ENCODE measurements at regions not wholly inside any gene's neighbourhood (a gene's known extent, or its start where the extent isn't known, plus 50 kb on each side); places are given as distances from the start of the nearest gene placed in this dataset.

DNA sequence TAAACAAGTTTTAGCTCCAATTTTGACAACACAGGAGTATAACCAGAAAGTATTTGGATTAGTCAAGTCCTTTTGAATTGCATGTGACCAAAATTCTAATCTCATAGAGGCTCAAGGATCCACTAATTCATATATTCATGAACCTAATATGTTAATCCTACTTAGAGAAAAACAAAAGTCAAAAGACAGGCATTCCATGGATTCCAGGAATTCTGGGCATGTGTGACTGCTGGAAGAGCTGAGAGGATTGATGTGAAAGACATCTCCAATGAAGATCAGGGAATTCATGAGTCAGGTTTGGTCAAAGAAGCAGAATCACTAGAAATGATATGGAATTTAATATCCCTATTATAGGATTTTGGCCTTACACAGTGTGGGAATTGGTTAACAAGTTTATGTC, 1494.6 kb upstream of the DDX18 start:
- RAD21 ChIA-PET (ENCODE audit: unreplicated experiment) = no interaction called here
- no peak overlapping the region for H3K4me3 ChIP-seq
- TF ChIP-seq ASH2L (IDR thresholded peaks at IDR 0.05; ENCODE audit: borderline replicate concordance, low read depth) (no peak), RELA (IDR thresholded peaks at IDR 0.05; ENCODE audit: borderline replicate concordance, partially characterized antibody) (no peak), POLR2A (IDR thresholded peaks at IDR 0.05; ENCODE audit: low read depth, low read length) (no peak), PAX5 (IDR thresholded peaks at IDR 0.05; ENCODE audit: borderline replicate concordance, low read depth, low read length) (no peak), PML (IDR thresholded peaks at IDR 0.05; ENCODE audit: low read length) (no peak), RUNX3 (IDR thresholded peaks at IDR 0.05; ENCODE audit: low read length) (no peak), SMAD1 (IDR thresholded peaks at IDR 0.05; ENCODE audit: low read depth, partially characterized antibody) (no peak), TAF1 (IDR thresholded peaks at IDR 0.05; ENCODE audit: borderline replicate concordance, low read depth, low read length) (no peak), NRF1 (conservative IDR thresholded peaks at IDR 0.05; ENCODE audit: low read depth, low read length) (no peak), CREB1 (IDR thresholded peaks at IDR 0.05; ENCODE audit: low read depth) (no peak), RB1 (IDR thresholded peaks at IDR 0.05; ENCODE audit: borderline replicate concordance) (no peak)
- TF ChIP-seq, protein P1, sequence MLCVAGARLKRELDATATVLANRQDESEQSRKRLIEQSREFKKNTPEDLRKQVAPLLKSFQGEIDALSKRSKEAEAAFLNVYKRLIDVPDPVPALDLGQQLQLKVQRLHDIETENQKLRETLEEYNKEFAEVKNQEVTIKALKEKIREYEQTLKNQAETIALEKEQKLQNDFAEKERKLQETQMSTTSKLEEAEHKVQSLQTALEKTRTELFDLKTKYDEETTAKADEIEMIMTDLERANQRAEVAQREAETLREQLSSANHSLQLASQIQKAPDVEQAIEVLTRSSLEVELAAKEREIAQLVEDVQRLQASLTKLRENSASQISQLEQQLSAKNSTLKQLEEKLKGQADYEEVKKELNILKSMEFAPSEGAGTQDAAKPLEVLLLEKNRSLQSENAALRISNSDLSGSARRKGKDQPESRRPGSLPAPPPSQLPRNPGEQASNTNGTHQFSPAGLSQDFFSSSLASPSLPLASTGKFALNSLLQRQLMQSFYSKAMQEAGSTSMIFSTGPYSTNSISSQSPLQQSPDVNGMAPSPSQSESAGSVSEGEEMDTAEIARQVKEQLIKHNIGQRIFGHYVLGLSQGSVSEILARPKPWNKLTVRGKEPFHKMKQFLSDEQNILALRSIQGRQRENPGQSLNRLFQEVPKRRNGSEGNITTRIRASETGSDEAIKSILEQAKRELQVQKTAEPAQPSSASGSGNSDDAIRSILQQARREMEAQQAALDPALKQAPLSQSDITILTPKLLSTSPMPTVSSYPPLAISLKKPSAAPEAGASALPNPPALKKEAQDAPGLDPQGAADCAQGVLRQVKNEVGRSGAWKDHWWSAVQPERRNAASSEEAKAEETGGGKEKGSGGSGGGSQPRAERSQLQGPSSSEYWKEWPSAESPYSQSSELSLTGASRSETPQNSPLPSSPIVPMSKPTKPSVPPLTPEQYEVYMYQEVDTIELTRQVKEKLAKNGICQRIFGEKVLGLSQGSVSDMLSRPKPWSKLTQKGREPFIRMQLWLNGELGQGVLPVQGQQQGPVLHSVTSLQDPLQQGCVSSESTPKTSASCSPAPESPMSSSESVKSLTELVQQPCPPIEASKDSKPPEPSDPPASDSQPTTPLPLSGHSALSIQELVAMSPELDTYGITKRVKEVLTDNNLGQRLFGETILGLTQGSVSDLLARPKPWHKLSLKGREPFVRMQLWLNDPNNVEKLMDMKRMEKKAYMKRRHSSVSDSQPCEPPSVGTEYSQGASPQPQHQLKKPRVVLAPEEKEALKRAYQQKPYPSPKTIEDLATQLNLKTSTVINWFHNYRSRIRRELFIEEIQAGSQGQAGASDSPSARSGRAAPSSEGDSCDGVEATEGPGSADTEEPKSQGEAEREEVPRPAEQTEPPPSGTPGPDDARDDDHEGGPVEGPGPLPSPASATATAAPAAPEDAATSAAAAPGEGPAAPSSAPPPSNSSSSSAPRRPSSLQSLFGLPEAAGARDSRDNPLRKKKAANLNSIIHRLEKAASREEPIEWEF (IDR thresholded peaks at IDR 0.05; ENCODE audit: insufficient replicate concordance, low read depth, low read length) = no peak
- TF ChIP-seq, protein P2, sequence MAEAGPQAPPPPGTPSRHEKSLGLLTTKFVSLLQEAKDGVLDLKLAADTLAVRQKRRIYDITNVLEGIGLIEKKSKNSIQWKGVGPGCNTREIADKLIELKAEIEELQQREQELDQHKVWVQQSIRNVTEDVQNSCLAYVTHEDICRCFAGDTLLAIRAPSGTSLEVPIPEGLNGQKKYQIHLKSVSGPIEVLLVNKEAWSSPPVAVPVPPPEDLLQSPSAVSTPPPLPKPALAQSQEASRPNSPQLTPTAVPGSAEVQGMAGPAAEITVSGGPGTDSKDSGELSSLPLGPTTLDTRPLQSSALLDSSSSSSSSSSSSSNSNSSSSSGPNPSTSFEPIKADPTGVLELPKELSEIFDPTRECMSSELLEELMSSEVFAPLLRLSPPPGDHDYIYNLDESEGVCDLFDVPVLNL (IDR thresholded peaks at IDR 0.05; ENCODE audit: low read depth, low read length) = no peak
- TF ChIP-seq, protein P3, sequence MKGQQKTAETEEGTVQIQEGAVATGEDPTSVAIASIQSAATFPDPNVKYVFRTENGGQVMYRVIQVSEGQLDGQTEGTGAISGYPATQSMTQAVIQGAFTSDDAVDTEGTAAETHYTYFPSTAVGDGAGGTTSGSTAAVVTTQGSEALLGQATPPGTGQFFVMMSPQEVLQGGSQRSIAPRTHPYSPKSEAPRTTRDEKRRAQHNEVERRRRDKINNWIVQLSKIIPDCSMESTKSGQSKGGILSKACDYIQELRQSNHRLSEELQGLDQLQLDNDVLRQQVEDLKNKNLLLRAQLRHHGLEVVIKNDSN (IDR thresholded peaks at IDR 0.05; ENCODE audit: borderline replicate concordance, extremely low read length, insufficient read depth, low read depth, low read length) = no peak
- TF ChIP-seq, protein P4, sequence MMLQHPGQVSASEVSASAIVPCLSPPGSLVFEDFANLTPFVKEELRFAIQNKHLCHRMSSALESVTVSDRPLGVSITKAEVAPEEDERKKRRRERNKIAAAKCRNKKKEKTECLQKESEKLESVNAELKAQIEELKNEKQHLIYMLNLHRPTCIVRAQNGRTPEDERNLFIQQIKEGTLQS (IDR thresholded peaks at IDR 0.05; ENCODE audit: borderline replicate concordance, extremely low read depth, low read depth, low read length) = no peak
- no peak for FAIRE-seq
- in situ Hi-C loops (cut with MboI) = no loop called here
- H3K79me2 ChIP-seq (ENCODE audit: control insufficient read depth, insufficient read depth, low read length) = no peaks in the 10 kb centered on the region
- intact Hi-C loops (cut with micrococcal nuclease; ENCODE audit: unreplicated experiment) = no loop called here
- no peak for ATAC-seq
- no peaks in the 10 kb centered on the region for H3K36me3 ChIP-seq (ENCODE audit: control insufficient read depth in 2 of 2, insufficient read depth in 2 of 2, low read length in 1 of 2)
- POLR2A ChIA-PET = no interaction called here
- no peak overlapping the region for H3K9ac ChIP-seq (ENCODE audit: control insufficient read depth, insufficient read depth, low read length)
- no peaks in the 10 kb centered on the region for H3K27me3 ChIP-seq (replicated peaks in 1 of 2; ENCODE audit: control insufficient read depth in 2 of 2, insufficient read depth in 2 of 2, low read length in 1 of 2)
- no TSS peak for BruUV-seq (replicated peaks)
- SMC1A ChIA-PET (ENCODE audit: uncharacterized antibody, unreplicated experiment) = no interaction called here
- H3K27ac ChIP-seq (ENCODE audit: control insufficient read depth, insufficient read depth) = no peak overlapping the region
- no peaks in the 10 kb centered on the region for H3K9me3 ChIP-seq (replicated peaks; ENCODE audit: control insufficient read depth, insufficient read depth, low read length)
- no peaks in the 10 kb centered on the region for H3K4me1 ChIP-seq (ENCODE audit: control insufficient read depth, insufficient read depth, low read length)
- H2AFZ ChIP-seq (ENCODE audit: control insufficient read depth, low read depth, low read length) = no peak overlapping the region
- no peak for DNase-seq (ENCODE audit: low read depth, low spot score)
- H3K4me2 ChIP-seq (ENCODE audit: control insufficient read depth, insufficient read depth) = no peak overlapping the region
- H4K20me1 ChIP-seq (ENCODE audit: control insufficient read depth, insufficient read depth) = no peaks in the 10 kb centered on the region
- CTCF ChIA-PET = no interaction called here

Measured in GM12878 (cell line).